Ovary (tissue), 3 donors: ENCODE measurements at regions not wholly inside any gene's neighbourhood (a gene's known extent, or its start where the extent isn't known, plus 50 kb on each side); places are given as distances from the start of the nearest gene placed in this dataset.

Experiments
- EP300 ChIP-seq: sonication (generic); formaldehyde crosslinking; IDR thresholded peaks from one replicate; pipeline ENCODE4 v1.6.1; 2017; ENCODE audit warnings: antibody characterized with exemption
- POLR2A ChIP-seq: fragments of 450-650 bp; IDR thresholded peaks from one replicate; pipeline ENCODE4 v1.6.1; 2017; ENCODE audit warnings: antibody characterized with exemption, mild to moderate bottlenecking, moderate library complexity
- TF ChIP-seq, protein P1 (sequence below), 3 donors: fragments of 450-650 bp in 2 of 3; fragments of 200-600 bp in 1 of 3; IDR thresholded peaks; one replicate each; pipeline versions ENCODE4 v1.5.1 to v1.8.0; 2016 to 2022; ENCODE audit warnings: antibody characterized with exemption in 3 of 3, mild to moderate bottlenecking in 1 of 3
- donor health status: DM: no; HTN: no; CAD: no.

GRCh38 chr9:90306158-90306557 is 336.5 kb downstream of the DIRAS2 start:
- TF ChIP-seq, protein P1, sequence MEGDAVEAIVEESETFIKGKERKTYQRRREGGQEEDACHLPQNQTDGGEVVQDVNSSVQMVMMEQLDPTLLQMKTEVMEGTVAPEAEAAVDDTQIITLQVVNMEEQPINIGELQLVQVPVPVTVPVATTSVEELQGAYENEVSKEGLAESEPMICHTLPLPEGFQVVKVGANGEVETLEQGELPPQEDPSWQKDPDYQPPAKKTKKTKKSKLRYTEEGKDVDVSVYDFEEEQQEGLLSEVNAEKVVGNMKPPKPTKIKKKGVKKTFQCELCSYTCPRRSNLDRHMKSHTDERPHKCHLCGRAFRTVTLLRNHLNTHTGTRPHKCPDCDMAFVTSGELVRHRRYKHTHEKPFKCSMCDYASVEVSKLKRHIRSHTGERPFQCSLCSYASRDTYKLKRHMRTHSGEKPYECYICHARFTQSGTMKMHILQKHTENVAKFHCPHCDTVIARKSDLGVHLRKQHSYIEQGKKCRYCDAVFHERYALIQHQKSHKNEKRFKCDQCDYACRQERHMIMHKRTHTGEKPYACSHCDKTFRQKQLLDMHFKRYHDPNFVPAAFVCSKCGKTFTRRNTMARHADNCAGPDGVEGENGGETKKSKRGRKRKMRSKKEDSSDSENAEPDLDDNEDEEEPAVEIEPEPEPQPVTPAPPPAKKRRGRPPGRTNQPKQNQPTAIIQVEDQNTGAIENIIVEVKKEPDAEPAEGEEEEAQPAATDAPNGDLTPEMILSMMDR (IDR thresholded peaks at IDR 0.05) = no peak
- no peak for TF ChIP-seq POLR2A
- no peak for TF ChIP-seq EP300
